GM19467 (cell line): ENCODE measurements at regions not wholly inside any gene's neighbourhood (a gene's known extent, or its start where the extent isn't known, plus 50 kb on each side); places are given as distances from the start of the nearest gene placed in this dataset.
A peak's percentile ranks its signal among the peaks of the same experiment; 100 is the strongest.
"Not testable (repeated sequence)": the region's sequence is repeated elsewhere in the genome, so short reads cannot be mapped to it uniquely, and the experiment has no call there.

Source experiments
- ATAC-seq: cut with Tn5 transposase; IDR thresholded peaks from one replicate; pipeline ENCODE4 v1.9.1; 2021; ENCODE audit warnings: mild to moderate bottlenecking, moderate library complexity; ENCODE audit not compliant: unreplicated experiment

DNA sequence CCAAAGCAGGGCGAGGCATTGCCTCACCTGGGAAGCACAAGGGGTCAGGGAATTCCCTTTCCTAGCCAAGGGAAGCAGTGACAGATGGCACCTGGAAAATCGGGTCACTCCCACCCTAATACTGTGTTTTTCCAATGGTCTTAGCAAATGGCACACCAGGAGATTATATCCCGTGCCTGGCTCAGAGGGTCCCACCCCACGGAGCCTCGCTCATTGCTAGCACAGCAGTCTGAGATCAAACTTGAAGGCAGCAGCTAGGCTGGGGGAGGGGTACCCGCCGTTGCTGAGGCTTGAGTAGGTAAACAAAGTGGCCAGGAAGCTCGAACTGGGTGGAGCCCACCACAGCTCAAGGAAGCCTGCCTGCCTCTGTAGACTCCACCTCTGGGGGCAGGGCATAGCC lies 664.6 kb downstream of the NUP35 start:
- not testable (repeated sequence) for ATAC-seq

GRCh38 chr2:183792165-183792924 lies 668.1 kb downstream of the NUP35 start:
- ATAC-seq: not testable (repeated sequence)

- ATAC-seq: no peak
Measured at GRCh38 chr2:183798535-183798934, 674.3 kb downstream of the NUP35 start.

DNA sequence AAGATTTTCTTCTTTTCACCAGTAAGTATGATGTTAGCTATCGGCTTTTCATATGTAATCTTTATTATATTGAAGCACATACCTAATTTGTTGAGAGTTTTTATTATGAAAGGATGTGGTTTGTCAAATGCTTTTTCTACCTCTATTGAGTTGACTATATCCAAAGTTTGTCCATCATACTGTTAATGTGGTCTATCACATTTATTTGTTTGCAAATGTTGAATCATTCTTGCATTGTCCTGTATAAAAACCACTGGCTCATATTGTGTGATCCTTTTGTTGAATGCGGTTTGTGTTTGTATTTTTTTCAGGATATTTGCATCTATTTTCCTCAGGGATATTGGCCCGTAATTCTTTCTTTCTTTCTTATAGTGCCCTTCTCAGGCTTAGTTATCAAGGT lies 675.5 kb downstream of the NUP35 start:
- no peak for ATAC-seq

- ATAC-seq: no peak
Measured at GRCh38 chr2:183803596-183803995, 679.4 kb downstream of the NUP35 start.

GRCh38 chr2:183807870-183808269 lies 683.6 kb downstream of the NUP35 start:
- ATAC-seq: no peak

GRCh38 chr2:183809404-183809803 lies 685.2 kb downstream of the NUP35 start:
- ATAC-seq: no peak

GRCh38 chr2:183811281-183811680 lies 687.0 kb downstream of the NUP35 start:
- ATAC-seq: no peak

- no peak for ATAC-seq
Measured at GRCh38 chr2:183812091-183812490, 687.8 kb downstream of the NUP35 start.

DNA sequence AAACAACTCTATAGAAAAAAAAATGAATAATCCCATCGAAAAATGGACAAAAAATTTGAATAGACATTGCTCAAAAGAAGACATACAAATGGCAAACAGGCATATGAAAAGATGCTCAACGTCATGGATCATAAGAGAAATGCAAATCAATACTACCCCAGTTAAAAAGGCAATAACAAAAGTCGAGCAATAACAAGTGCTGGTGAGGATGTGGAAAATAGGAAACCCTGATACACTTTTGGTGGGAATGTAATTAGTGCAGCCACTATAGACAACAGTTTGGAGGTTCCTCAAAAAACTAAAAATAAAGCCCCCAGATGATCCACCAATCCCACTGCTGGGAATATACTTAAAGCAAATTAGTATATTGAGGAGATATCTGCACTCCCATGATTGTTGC lies 701.5 kb downstream of the NUP35 start:
- ATAC-seq: no peak

DNA sequence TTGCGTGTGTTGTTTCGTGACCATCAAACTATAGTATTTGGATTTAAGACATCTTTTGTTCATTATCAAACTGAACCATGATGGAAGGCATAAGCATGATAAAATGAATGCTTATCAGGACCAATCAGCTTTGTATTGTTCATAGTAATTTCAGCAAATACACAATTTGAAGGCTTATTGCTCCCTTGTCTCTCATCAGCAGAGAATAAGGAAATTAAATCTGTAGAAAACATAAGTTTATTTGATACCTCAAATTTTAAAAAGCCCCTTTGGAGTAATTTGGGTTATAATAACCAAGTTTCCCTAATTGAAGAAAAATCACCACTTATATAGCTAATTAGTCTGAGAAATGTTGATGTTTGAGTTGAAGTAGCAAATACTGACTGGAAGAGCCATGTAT lies 705.7 kb downstream of the NUP35 start:
- no peak for ATAC-seq

DNA sequence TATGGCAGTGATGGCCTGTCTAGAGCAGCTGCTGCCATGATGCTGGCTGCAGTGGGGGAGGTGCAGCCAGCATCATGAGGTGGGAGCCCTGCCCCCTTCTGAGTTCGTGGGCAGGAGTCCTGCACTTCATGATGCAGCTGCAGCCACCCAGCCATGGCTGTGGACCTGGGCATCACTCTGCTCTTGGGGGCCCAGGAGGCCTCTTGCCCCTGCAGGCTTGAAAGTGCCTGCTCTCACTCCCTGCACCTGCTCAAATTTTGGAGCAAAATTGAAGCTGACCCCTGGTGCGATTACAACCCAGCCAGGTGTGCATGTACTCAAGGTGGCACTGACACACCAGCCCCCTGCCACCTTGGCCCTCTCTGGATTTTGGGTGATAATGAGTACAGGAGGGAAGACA lies 712.9 kb downstream of the NUP35 start:
- ATAC-seq: no peak

GRCh38 chr2:183838295-183838694 lies 714.1 kb downstream of the NUP35 start:
- no peak for ATAC-seq

DNA sequence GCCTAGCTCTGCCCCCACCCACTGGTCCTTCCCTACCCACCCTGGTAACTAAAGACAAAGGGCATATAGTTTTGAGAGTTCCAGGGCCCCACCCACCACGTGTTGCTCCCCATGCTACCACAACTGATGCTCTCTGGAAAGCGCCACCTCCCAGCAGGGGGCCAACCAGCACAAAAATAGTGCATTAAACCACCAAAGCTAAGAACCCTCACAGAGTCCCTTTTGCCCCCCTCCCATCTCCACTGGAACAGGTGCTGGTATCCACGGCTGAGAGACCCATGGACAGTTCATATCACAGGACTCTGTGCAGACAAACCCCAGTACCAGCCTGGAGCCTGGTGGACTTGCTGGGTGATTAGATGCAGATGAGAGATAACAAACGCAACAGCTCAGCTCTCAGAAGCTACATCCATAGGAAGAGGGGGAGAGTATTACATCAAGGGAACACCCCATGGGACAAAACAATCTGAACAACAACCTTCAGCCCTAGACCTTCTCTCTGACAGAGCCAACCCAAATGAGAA lies 715.9 kb downstream of the NUP35 start:
- ATAC-seq: no peak

- ATAC-seq: not testable (repeated sequence)
Measured at GRCh38 chr2:183849826-183850225, 725.6 kb downstream of the NUP35 start.

GRCh38 chr2:183859129-183859528 lies 734.9 kb downstream of the NUP35 start:
- ATAC-seq: no peak

DNA sequence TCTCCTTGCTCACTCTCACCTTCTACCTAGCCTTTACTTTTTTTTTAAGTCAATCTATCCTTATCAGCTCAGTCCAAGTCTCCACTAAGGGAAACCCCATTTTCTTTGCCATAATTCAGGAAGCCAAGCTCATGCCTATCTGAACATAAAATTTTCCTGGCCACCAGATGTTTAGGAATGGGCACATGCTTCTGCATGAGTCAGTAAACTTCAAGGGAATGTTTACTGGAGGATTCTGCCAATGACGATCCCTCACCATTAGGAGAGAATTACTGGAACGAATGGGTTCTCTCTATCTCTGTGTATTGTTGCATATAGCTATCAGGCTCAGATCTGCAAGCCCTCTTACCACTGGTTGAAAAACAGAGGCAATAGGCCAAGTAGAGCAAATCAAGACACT lies 731.7 kb upstream of the ZNF804A start:
- no peak for ATAC-seq

DNA sequence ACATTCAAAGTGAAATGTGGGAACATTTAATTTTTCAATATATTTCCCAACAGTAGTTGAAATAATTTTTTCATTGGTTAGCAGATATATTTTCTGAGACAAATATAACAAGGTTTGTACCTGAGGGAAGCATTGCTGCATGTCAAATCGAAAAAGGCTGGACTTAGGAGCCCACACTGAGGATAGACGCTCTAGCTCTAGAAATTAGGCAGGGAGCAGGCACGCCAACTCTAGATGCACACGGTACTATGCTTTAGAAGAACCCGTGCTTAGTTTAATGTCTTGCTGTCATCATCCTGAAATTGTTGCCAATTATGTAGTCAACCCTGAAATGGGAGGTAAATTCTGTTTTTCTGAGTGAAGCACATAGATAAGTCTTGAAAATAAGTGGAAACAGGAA lies 731.1 kb upstream of the ZNF804A start:
- no peak for ATAC-seq

DNA sequence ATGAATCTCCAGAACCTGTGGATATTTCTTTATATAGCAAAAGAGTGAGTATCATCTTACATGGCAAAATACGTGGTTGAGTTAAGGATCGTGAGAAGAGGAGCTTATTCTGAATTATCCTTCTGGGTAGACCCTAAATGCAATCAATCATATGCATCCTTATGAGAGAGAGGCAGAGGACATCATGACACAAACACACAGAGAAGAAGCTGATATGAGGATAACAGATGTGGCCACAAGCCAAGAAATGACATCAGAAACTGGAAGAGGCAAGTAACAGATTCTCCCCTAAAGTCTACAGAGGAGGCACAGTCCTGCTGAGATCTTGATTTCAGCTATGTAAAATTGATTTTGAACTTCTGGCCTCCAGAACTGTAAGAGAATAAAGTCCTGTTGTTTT lies 730.2 kb upstream of the ZNF804A start:
- ATAC-seq: peak; percentile 28

DNA sequence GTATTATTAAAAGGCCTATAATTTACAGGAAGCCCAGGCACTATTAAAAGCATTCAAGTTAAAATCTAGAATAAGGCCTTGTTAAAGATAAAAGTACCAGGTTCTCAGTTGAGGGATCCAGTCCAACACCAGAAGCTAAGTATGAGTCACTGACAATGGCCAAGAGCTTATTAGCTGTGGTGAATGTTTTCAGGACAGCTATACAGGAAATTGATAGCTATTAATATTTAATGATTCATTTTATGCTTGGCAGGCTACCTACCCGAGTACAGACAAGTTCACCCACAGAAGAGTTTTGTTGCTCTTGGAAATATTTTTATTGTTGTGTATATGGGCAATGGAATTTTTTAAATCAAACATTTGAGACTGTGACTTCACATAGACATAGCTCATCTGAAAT lies 729.6 kb upstream of the ZNF804A start:
- ATAC-seq: peak; percentile 78

DNA sequence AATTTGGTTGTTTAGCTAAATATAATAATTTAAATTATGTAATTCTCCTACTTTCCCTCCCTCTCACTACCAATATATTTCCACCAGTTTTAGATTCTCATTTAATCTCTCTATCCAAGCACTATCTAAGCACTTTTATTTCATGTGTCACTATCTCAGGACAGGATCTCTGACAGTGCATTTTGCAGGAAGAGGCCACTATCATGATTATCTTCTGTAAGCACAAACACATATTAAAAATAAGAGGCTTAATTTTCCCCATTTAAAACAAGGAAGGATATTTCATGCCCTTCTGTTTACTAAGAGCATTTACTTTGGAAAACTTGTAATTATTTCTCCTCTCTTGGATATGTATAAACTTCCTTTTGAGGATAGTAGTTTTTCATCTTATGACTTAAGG lies 726.2 kb upstream of the ZNF804A start:
- no peak for ATAC-seq

GRCh38 chr2:183881978-183882377 lies 716.4 kb upstream of the ZNF804A start:
- ATAC-seq: no peak
